SK-N-MC (cell line): ENCODE measurements at regions not wholly inside any gene's neighbourhood (a gene's known extent, or its start where the extent isn't known, plus 50 kb on each side); places are given as distances from the start of the nearest gene placed in this dataset.

Experiments
- EZH2 ChIP-seq: fragments of 200-600 bp; sonication (generic); IDR thresholded peaks from one replicate; pipeline ENCODE4 v1.6.1; 2017; ENCODE audit warnings: antibody characterized with exemption
- POLR2AphosphoS5 ChIP-seq: IDR thresholded peaks from 2 replicates; pipeline ENCODE4 v1.6.1; 2012; ENCODE audit warnings: mild to moderate bottlenecking, low read depth, low read length, borderline replicate concordance

DNA sequence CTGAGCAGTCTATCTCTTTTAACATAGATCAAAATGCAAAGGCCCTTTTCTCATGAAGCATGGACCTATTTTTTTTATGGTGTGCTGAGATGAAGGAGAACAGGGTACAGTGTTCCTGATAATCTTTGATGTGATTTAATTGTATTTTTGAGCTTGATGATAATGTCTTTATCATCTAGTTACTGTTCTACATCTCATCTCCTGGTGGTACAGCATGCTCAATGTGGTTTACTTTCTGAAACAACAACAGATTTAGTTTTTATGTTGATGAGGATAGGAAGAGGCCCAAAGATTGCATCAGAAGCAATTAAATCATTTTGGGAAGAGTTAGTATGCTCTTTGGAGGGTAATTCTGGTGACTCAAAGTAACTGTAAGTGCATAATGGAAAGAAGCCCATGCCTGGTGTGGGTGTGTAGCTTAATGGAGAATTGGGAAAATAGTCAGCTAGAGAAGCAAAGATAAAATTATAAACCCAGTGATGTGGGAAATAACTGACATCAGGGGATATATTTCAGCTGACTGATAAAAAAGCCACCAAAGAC lies 123.0 kb upstream of the KCNN2 start:
- no peak for TF ChIP-seq POLR2AphosphoS5
- no peak for TF ChIP-seq EZH2
